Stimulated activated CD4-positive, alpha-beta T cell treated with anti-CD3 and anti-CD28 coated beads, Interleukin-12 subunit alpha, Interleukin-12 subunit beta, amount 100 ng/mL, for 24 hours (primary cell): ENCODE measurements at regions not wholly inside any gene's neighbourhood (a gene's known extent, or its start where the extent isn't known, plus 50 kb on each side); places are given as distances from the start of the nearest gene placed in this dataset.

Source experiments
- DNase-seq, 2 experiments: peaks; one replicate each; pipeline ENCODE4 v3.0.0-alpha.2; 2020; ENCODE audit warnings: low read depth in 2 of 2

- no peak for DNase-seq
Observed at GRCh38 chr13:53683146-53683545, 654.5 kb downstream of the OLFM4 start.

GRCh38 chr13:53683608-53684007, 655.0 kb downstream of the OLFM4 start:
- no peak for DNase-seq

- no peak for DNase-seq
Observed at GRCh38 chr13:53691417-53691816, 662.8 kb downstream of the OLFM4 start.

- no peak for DNase-seq
Observed at GRCh38 chr13:53694814-53695532, 666.4 kb downstream of the OLFM4 start.

GRCh38 chr13:53703371-53704080, 674.9 kb downstream of the OLFM4 start:
- DNase-seq = no peak

- no peak for DNase-seq
Observed at GRCh38 chr13:53719281-53719680, 690.7 kb downstream of the OLFM4 start.

GRCh38 chr13:53732664-53733063, 704.1 kb downstream of the OLFM4 start:
- no peak for DNase-seq

- no peak for DNase-seq
Observed at GRCh38 chr13:53743906-53744305, 715.3 kb downstream of the OLFM4 start.

GRCh38 chr13:53747825-53748224, 719.2 kb downstream of the OLFM4 start:
- DNase-seq = no peak

GRCh38 chr13:53749306-53749705, 720.7 kb downstream of the OLFM4 start:
- no peak for DNase-seq

GRCh38 chr13:53759016-53759415, 730.4 kb downstream of the OLFM4 start:
- DNase-seq = no peak

GRCh38 chr13:53775807-53776206, 747.2 kb downstream of the OLFM4 start:
- no peak for DNase-seq

- no peak for DNase-seq
Observed at GRCh38 chr13:53778937-53779336, 750.3 kb downstream of the OLFM4 start.

- no peak for DNase-seq
Observed at GRCh38 chr13:53781941-53782340, 753.3 kb downstream of the OLFM4 start.

- no peak for DNase-seq
Observed at GRCh38 chr13:53782488-53782961, 753.9 kb downstream of the OLFM4 start.

- no peak for DNase-seq
Observed at GRCh38 chr13:53783471-53783870, 754.9 kb downstream of the OLFM4 start.

- DNase-seq = no peak
Observed at GRCh38 chr13:53788286-53788685, 759.7 kb downstream of the OLFM4 start.

GRCh38 chr13:53800011-53800410, 771.4 kb downstream of the OLFM4 start:
- DNase-seq = no peak

- no peak for DNase-seq
Observed at GRCh38 chr13:53807251-53807834, 778.7 kb downstream of the OLFM4 start.

GRCh38 chr13:53821632-53822031, 793.0 kb downstream of the OLFM4 start:
- no peak for DNase-seq

GRCh38 chr13:53822136-53822535, 793.5 kb downstream of the OLFM4 start:
- DNase-seq = no peak

GRCh38 chr13:53839461-53839860, 810.8 kb downstream of the OLFM4 start:
- no peak for DNase-seq
